GM10266 (cell line): ENCODE measurements at regions not wholly inside any gene's neighbourhood (a gene's known extent, or its start where the extent isn't known, plus 50 kb on each side); places are given as distances from the start of the nearest gene placed in this dataset.
"Not testable (repeated sequence)": the region's sequence is repeated elsewhere in the genome, so short reads cannot be mapped to it uniquely, and the experiment has no call there.

Experiments used
- DNase-seq: peaks from one replicate; pipeline ENCODE4 v3.0.0; 2012; ENCODE audit errors: extremely low spot score
- CTCF ChIP-seq: IDR thresholded peaks from 2 replicates; pipeline ENCODE4 v1.5.1; 2012; ENCODE audit warnings: mild to moderate bottlenecking, low read depth; ENCODE audit not compliant: control insufficient read depth, insufficient read depth; ENCODE audit errors: missing control alignments

- no peak for TF ChIP-seq CTCF
- DNase-seq = peak; percentile 24
These were observed 95.0 kb downstream of the TEX35 start for GRCh38 chr1:178607718-178608408.

- DNase-seq = no peak
These were observed 96.1 kb downstream of the TEX35 start for GRCh38 chr1:178609015-178609414.

GRCh38 chr1:178610690-178611410 lies 97.9 kb downstream of the TEX35 start:
- DNase-seq = not testable (repeated sequence)

More at GRCh38 chr1:178609015-178609414, 96.1 kb downstream of the TEX35 start:
- no peak for TF ChIP-seq CTCF

GRCh38 chr1:178612261-178612660 lies 99.4 kb downstream of the TEX35 start:
- no peak for TF ChIP-seq CTCF
- DNase-seq = no peak

GRCh38 chr1:178613271-178613945 lies 100.5 kb downstream of the TEX35 start:
- no peak for DNase-seq
- no peak for TF ChIP-seq CTCF

- TF ChIP-seq CTCF = peak; percentile 9
- no peak for DNase-seq
These were observed 101.4 kb downstream of the TEX35 start for GRCh38 chr1:178614286-178614685.

- TF ChIP-seq CTCF = no peak
- DNase-seq = no peak
These were observed 105.8 kb upstream of the RALGPS2 start for GRCh38 chr1:178619042-178619927.
